ENCODE measurements at regions not wholly inside any gene's neighbourhood (a gene's known extent, or its start where the extent isn't known, plus 50 kb on each side); places are given as distances from the start of the nearest gene placed in this dataset.

DNA sequence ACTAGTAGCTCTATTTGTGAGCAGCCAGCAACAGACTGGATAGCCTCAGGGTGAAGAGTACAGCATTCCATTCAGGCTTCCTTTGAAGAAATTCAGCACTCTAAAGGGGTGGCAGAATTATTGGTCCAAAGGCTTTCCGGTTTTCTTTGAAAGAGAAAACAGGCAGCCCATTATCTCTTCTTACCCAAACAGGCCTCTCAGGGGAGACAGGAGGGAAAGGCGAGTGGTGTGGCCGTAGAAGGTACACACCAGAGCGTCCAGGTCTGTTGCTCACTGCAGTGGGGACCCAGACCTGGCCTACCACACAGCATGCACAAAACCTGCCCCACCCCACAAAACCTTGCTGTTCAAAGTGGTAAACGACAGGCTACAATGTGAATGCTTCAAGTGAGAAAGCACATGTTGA lies 83.3 kb downstream of the ZNF608 start:
- H3K4me3 ChIP-seq (ENCODE audit: low read depth, low read length): no peak overlapping the region
- TF ChIP-seq, protein P1, sequence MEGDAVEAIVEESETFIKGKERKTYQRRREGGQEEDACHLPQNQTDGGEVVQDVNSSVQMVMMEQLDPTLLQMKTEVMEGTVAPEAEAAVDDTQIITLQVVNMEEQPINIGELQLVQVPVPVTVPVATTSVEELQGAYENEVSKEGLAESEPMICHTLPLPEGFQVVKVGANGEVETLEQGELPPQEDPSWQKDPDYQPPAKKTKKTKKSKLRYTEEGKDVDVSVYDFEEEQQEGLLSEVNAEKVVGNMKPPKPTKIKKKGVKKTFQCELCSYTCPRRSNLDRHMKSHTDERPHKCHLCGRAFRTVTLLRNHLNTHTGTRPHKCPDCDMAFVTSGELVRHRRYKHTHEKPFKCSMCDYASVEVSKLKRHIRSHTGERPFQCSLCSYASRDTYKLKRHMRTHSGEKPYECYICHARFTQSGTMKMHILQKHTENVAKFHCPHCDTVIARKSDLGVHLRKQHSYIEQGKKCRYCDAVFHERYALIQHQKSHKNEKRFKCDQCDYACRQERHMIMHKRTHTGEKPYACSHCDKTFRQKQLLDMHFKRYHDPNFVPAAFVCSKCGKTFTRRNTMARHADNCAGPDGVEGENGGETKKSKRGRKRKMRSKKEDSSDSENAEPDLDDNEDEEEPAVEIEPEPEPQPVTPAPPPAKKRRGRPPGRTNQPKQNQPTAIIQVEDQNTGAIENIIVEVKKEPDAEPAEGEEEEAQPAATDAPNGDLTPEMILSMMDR (IDR thresholded peaks at IDR 0.05; ENCODE audit: low read depth, low read length): no peak

DNA sequence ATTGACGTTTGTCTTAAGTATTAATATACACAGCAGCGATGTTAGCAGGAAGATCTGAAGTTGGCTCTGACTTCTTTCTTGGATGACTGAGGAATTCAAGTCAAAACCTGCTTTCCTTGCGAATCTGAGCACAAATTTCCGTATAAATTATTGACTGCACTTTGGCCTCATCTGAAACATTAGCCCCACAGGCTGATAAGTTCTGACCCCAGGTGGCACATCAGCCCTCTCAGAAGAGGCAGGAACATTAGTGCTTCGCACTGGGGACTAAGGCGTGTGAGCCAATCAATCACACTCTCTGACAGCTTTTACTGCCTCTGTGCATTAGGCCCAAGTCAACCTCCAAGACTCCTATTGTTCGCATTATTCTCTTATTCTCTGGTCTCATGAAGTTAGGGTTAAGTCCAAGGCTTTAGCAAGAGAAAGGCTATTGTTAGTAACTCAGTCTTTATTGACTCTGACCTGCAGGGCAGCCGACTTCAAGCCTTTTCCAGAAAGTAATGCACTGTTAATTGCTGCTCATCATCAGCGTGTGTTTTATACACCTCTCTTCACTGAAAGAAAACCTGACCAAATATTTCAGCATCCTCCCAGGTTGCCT lies 84.2 kb downstream of the ZNF608 start:
- no peak overlapping the region for H3K4me3 ChIP-seq (ENCODE audit: low read depth, low read length)
- TF ChIP-seq, protein P1 (IDR thresholded peaks at IDR 0.05; ENCODE audit: low read depth, low read length): no peak

DNA sequence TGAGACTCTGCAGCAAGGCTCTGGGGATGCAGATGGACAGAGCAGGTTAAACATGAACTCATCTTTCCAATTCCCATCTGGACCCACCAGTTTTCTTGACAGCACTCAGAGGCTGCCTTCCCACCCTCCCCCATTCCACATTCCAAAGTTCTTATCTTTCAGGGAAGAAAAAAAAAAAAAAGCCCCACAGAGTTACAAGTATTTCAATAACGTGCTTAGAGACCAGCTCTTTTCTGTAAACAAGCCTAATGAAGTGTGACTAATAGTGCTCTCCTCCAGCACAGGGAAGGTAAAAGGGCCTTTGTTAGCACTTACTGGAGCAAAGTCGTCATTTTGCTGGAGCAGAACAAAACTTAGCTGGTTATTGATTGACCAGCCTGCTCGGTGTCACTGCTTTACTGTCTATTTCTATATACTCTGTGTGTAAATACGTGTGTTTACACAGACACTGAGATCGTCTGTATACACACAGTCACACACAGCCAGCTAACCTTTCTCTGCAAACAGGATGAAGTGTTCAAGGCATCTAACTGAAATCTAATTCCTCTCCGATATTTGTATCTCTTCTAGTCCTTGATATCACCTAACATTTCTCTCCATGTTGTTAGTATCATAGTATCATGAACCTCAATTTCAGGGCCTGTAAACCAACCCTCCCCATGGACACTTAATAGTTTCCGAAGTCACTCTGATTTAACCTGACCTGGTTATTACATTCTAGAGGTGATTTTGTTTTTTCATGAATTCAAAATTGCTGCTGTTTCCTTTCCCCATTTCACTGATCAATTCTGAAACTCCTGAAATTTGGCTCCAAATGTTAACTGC lies 84.9 kb downstream of the ZNF608 start:
- peak overlapping the region; percentile 18; the same call in 1 of the 2 replicates for H3K4me3 ChIP-seq (ENCODE audit: low read depth, low read length)
- TF ChIP-seq, protein P1 (IDR thresholded peaks at IDR 0.05; ENCODE audit: low read depth, low read length): no peak

DNA sequence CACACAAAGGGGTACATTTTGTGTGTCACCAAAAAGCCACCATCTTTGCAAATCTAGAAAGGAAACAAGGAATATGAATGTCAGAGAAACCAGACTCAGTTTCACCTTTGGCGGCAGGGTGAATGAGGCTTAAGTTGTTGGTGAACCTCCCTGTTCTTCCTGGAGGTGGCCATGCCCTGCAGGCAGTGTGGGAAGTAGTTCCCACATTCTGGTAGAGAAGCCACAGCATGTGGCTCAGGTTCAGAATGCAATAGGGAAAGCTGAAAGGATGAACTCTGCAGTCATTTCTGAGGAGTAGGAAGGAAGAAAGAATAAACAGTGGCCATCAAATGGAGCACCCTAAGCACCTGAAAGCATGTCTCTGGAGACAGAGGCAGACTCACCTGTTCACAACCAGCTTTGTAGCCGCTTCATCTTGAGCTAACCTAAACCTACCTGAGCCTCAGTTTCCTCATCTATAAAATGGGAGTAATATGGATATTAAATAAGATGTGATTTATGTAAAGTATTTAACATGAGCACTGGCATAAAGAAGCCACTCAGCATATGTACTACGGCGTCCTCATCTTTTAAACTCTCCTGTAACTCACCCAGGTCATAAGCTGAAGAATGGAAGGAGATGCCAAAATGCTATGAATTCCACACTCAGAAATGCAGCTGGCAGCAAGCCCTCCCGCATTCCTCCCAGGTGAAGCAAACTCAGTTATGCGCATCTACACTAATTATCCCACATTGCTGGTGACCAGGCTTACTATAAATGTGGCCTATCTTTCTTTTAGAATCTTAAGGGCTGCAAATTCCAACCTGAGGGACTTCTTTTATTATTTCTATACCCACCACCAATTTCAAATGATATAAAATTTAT lies 86.0 kb downstream of the ZNF608 start:
- no peak overlapping the region for H3K4me3 ChIP-seq (ENCODE audit: low read depth, low read length)
- TF ChIP-seq, protein P1 (IDR thresholded peaks at IDR 0.05; ENCODE audit: low read depth, low read length): no peak

DNA sequence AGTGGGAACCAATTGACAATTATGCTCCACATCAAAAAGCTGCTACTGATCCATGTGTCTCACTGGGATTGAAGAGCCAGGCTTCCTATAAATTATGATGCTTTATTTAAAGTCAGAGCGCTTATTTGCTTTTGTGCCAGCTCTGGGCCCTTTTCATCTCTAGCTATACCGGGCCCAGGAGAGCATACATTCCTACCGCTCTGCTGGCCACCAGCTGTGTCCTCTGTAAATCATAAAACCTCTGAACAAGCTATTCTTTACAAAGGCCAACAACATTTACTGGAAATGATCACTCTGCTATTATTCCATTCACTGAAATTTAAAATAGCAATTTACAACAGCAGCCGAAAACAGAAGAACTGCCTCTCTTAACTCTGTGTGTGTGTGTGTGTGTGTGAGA lies 86.6 kb downstream of the ZNF608 start:
- TF ChIP-seq, protein P1 (IDR thresholded peaks at IDR 0.05; ENCODE audit: low read depth, low read length): no peak
- no peak overlapping the region for H3K4me3 ChIP-seq (ENCODE audit: low read depth, low read length)

DNA sequence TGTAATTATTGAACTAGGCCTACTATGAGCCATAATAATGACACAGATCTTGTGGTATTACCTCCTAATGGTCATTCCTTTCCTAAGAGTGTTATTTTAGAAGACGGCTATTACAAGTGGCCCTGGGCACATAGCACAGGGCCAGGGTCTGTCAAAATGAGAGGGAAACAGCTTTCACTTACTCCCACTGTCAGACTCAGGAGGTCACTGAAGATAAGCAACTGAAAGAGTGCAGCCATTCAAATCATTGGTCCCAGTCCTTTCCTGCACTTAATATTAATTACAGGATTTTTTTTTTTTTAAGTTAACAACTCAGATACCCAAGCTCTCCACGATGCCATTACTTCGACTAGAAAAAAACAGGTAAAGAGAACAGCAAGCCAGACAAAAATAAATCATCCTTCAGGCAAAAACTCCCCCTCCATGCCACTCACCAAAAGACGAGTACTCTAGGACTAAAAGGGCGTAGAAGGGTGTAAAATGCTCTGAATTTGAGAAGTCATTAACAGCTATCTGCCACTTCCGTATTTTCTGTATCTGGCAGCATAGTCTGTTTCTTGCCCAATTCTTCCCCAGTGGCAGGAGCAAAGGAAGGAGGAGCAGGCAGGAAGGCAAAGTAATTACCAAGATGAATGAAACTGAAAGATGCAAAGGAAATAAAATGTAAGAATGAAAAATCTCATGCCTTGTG lies 87.4 kb downstream of the ZNF608 start:
- TF ChIP-seq, protein P1 (IDR thresholded peaks at IDR 0.05; ENCODE audit: low read depth, low read length): no peak
- no peak overlapping the region for H3K4me3 ChIP-seq (ENCODE audit: low read depth, low read length)

All from WI38 (cell line).